ENCODE measurements at regions not wholly inside any gene's neighbourhood (a gene's known extent, or its start where the extent isn't known, plus 50 kb on each side); places are given as distances from the start of the nearest gene placed in this dataset.
"Not testable (repeated sequence)": the region's sequence is repeated elsewhere in the genome, so short reads cannot be mapped to it uniquely, and the experiment has no call there.

DNA sequence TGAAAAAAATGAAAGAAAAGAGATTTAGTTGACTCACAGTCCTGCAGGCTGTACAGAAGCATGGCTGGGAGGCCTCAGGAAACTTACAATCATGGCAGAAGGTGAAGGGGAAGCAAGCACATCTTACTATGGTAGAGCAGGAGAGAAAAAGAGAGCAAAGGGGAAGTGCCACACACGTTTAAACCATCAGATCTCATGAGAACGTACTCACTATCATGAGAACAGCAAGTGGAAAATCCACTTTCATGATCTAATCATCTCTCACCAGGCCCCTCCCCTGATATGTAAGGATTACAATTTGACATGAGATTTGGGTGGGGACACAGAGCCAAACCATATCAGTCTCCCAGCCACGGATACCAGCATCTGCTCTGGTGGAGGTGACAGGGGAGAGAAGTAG is 50.8 kb upstream of the CPOX start:
- no peak for DNase-seq (ENCODE audit: low spot score)

GRCh38 chr3:98645039-98645438 is 51.6 kb upstream of the CPOX start:
- DNase-seq (ENCODE audit: low spot score) = no peak

DNA sequence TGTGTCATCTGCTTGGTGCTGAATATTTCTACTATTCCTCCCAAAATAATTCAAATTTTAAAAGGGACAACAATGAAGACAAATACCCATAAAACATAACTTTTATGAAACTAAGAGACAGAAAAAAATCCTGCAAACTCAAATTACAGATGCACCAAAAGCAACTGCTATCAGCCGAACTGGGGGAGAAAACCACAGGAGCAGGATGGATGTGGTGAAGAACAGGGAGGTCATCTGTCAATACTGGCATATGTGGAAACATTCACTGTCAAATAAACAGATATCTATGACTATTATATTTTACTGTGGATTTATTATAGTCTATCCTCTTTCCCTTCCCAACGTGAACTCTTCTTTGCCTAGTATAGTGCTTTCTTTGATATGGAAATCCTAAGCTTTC is 53.3 kb upstream of the CPOX start:
- no peak for DNase-seq (ENCODE audit: low spot score)

- no peak for DNase-seq (ENCODE audit: low spot score)
Measured at GRCh38 chr3:98647197-98647596, 53.8 kb upstream of the CPOX start.

DNA sequence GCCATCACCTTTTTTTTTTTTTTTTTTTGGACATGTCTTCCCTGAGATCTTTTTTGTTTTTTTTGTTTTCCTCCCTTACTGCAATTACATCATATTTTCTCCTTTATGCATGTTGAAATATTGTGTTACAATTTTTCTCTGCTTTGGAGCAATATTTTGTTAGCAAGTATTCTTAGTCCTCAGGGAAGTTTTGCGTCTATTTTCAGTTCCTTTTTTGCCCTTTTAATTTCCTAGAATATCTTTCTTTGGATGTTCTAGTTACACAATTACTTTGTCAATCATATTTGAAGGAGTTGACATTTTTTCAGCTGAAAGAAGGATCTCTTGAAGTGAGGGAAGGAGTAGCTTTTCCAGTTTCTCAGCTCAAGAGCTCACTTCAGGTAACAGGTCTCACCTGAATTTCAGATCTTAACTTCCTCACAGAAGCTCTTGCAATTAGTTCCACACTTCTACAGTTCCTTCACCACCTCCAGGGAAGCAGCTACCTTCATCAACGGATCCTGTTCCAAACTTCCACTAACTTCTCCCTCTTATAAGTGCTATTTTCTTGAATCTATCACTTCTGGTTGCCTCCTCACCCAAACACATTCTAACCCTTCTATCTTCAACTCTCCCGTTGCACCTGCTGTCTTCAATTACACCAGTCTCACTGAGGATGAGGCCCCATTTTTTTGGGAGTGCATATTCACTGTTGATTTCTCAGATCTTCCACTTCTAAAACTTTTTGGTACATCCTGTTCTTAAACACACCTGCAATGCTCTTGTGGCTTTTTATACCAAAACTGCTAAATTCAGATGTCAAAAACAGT is 57.8 kb upstream of the CPOX start:
- DNase-seq (ENCODE audit: low spot score) = no peak

- no peak for DNase-seq (ENCODE audit: low spot score)
Measured at GRCh38 chr3:98651780-98652077, 58.3 kb upstream of the CPOX start.

DNA sequence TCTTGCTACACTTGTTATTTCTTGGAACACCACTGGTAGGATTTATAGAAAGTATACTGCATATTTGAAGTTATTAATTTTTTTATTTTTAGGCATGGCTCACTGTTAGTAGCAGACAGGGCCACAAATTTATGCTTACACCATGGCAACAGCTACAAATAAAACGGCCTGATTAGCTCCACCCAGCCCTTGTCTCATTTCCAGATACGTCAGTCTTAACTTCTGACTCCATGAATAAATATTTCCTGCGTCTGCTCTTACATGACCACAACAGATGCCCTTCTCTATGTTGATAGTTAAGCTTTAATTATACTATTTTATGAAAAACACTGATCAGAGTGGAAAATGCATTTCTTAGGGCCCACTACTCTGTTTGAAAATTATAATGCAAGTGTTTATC is 62.3 kb upstream of the CPOX start:
- DNase-seq (ENCODE audit: low spot score) = no peak

DNA sequence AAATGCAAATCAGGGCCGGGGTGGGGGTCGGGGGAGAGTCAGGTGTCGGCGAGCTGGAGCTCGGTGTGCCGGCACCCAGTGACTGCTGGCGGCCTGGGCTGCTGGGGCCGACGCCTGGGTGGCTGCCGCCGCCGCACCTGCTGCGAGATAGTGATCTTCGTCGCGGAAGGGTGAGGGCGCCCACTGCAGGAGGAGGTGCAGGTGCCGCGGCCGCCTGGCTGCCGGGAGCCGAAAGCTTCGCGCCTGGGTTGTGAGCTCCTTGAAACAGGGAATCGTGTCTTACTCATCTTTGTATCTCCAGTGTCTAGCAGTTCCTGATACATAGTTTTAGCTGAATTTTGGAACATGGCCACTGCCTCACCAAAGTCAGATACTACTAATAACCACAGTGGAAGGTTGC is 64.0 kb upstream of the CPOX start:
- peak; percentile 2 for DNase-seq (ENCODE audit: low spot score)

GRCh38 chr3:98662699-98663098 is 69.3 kb upstream of the CPOX start:
- DNase-seq (ENCODE audit: low spot score) = no peak

- DNase-seq (ENCODE audit: low spot score) = no peak
Measured at GRCh38 chr3:98670020-98670419, 76.6 kb upstream of the CPOX start.

GRCh38 chr3:98679986-98680385 is 83.2 kb upstream of the ST3GAL6 start:
- no peak for DNase-seq (ENCODE audit: low spot score)

DNA sequence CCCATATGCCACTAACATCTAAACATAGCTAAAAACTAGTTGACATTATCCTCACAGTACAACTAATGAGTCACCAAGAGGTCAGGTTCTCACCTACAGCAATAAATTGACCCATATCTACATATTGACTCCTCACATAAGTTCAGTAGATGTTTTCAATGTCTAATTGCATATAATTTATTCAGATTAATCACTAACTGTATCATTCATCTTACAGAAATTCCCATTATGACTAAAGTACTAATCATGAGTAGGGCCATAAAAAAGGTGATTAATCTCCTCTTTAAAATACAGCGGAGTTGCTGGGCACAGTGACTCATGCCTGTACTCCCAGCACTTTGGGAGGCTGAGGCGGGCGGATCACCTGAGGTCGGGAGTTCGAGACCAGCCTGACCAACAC is 82.4 kb upstream of the ST3GAL6 start:
- no peak for DNase-seq (ENCODE audit: low spot score)

DNA sequence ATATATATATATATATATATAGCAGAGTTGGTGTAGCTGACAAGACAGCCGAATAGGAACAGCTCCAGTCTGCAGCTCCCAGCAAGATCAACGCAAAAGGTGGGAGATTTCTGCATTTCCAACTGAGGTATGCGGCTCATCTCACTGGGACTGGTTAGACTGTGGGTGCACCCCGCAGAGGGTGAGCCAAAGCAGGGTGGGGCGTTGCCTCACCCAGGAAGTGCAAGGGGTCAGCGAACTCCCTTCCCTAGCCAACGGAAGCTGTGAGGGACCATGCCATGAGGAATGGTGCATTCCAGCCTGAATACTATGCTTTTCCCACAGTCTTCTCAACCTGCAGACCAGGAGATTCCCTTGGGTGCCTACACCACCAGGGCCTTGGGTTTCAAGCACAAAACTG is 81.7 kb upstream of the ST3GAL6 start:
- DNase-seq (ENCODE audit: low spot score) = no peak

GRCh38 chr3:98682391-98682790 is 80.7 kb upstream of the ST3GAL6 start:
- not testable (repeated sequence) for DNase-seq (ENCODE audit: low spot score)

DNA sequence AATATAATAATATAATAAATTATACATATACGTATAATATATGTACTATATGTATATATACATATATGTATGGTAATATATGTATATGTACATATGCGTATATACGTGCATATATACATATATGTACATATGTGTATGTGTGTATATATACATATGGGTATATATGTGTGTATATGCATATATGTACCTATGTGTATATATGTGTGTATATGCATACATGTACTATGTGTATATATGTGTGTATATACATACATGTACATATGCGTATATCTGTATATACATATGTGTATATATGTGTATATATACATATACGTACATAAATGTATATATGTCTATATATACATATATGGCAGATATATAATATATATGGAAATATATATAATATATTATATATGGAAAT is 74.8 kb upstream of the ST3GAL6 start:
- no peak for DNase-seq (ENCODE audit: low spot score)

DNA sequence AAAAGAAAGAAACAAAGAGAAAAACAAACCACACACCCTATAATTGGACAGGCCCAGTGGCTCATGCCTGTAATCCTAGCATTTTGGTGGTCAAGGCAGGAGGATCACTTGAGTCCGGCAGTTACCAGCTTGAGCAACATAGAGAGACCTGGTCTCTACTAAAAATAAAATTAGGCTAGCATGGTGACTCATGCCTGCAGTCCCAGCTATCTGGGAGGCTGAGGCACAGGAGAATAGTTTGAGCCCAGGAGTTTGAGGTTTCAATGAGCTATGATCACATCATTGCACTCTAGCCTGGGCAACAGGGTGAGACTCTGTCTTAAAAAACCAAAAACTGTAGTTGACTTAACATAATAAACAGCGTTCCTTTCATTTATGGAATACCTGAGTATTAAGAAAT is 72.3 kb upstream of the ST3GAL6 start:
- DNase-seq (ENCODE audit: low spot score) = no peak

DNA sequence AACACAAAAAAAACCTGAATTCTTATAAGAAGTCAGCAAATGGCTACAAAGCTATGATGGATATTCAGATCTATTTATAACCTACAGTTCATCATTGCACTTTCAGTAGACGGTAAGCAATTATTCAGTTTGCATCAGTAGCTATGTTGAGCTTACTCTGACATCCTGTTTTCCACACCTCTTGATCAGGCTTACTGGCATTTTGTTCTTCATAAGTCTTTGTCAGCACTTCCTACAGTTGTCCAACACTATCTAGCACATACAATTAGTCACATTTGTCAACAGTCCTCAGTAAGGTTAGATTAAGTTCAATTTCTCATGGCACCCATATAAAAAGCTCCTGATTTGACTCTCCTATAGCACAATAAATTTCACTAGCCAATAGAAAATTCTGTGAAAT is 71.2 kb upstream of the ST3GAL6 start:
- DNase-seq (ENCODE audit: low spot score) = no peak

GRCh38 chr3:98692787-98693473 is 70.2 kb upstream of the ST3GAL6 start:
- no peak for DNase-seq (ENCODE audit: low spot score)

- no peak for DNase-seq (ENCODE audit: low spot score)
Measured at GRCh38 chr3:98695796-98696195, 67.3 kb upstream of the ST3GAL6 start.

- not testable (repeated sequence) for DNase-seq (ENCODE audit: low spot score)
Measured at GRCh38 chr3:98696296-98696695, 66.8 kb upstream of the ST3GAL6 start.

DNA sequence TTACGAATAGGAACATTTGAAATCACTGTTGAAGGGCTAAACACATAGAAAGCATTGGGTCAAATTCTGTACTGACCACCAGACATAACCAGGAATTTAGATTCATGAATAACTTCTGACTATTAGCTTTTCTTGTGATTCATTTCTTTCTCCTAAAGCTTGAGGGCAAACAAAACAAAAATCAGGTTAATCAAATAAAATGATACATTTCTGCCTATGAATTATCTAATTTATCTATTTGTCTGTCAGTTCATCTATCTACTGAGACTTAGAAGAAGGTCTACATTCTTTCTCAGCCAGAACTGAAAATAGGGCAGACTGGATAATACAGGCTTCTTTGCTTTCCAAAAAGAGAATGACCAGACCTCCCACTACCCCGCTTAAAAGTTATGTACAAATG is 65.9 kb upstream of the ST3GAL6 start:
- DNase-seq (ENCODE audit: low spot score) = no peak

DNA sequence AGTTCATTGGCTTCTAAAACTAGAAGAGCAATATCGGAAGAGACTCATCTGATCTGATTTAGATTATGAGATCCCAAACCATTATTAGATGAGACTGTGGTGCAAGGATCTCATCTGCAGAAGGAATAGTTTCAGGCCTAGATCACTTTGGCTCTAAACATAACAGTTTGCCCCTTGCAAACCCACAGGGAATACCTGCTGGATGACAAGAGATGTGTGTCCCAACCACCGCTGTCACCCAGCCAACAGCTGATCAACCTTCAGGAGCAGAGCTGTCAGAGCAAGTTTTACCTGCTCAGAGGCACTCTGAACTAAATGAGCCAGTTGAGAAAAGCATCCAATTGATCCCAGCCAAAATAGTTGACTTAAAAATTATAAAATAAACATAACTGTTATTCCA is 64.0 kb upstream of the ST3GAL6 start:
- DNase-seq (ENCODE audit: low spot score) = no peak

- no peak for DNase-seq (ENCODE audit: low spot score)
Measured at GRCh38 chr3:98701071-98701675, 62.0 kb upstream of the ST3GAL6 start.

- no peak for DNase-seq (ENCODE audit: low spot score)
Measured at GRCh38 chr3:98702166-98702565, 61.0 kb upstream of the ST3GAL6 start.
